GM19328 (cell line): ENCODE measurements at regions not wholly inside any gene's neighbourhood (a gene's known extent, or its start where the extent isn't known, plus 50 kb on each side); places are given as distances from the start of the nearest gene placed in this dataset.
"Not testable (repeated sequence)": the region's sequence is repeated elsewhere in the genome, so short reads cannot be mapped to it uniquely, and the experiment has no call there.

ENCODE experiments used
- ATAC-seq: cut with Tn5 transposase; IDR thresholded peaks from one replicate; pipeline ENCODE4 v1.9.1; 2021; ENCODE audit warnings: mild to moderate bottlenecking, moderate library complexity; ENCODE audit not compliant: unreplicated experiment

GRCh38 chr3:105281989-105282388, 84.7 kb upstream of the ALCAM start:
- no peak for ATAC-seq

DNA sequence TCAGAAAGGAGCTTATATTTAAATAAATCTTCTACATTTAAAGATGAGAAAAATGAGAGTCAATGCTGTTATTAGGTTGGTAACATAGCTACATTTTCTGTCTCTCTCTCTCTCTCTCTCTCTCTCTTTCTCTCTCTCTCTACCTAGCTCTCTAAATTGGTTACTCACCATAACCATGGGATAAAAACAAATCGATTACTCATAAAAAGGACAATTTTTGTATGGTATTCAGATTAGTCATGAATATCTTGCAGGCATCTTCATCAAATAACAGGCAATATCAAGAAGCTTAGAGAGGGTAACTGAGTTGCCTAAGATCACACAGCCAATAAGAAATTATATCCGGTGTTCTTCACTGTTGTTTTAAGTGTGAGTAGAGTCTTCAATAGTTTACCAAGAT, 81.8 kb upstream of the ALCAM start:
- no peak for ATAC-seq

- no peak for ATAC-seq
These were observed 81.0 kb upstream of the ALCAM start for GRCh38 chr3:105285653-105286241.

DNA sequence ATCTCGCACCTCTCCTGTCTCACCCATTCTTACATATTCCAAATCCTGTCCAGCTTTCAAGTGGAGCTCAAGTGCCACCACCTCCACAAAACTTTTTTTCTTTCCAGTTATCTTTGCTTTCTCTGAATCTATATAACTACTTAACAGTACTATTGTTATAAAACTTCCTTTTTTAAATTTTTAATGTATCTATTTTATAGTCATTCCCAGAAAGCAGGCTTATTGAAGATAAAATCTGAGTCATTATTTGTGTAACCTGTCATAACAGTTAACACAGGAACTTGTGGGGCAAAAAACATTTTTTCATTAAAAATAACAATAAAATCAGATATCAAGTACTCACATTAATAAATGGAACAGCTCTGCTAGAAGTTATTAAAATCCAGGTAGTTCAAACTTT, 73.3 kb upstream of the ALCAM start:
- ATAC-seq: no peak

- ATAC-seq: not testable (repeated sequence)
These were observed 70.4 kb upstream of the ALCAM start for GRCh38 chr3:105296182-105296822.

DNA sequence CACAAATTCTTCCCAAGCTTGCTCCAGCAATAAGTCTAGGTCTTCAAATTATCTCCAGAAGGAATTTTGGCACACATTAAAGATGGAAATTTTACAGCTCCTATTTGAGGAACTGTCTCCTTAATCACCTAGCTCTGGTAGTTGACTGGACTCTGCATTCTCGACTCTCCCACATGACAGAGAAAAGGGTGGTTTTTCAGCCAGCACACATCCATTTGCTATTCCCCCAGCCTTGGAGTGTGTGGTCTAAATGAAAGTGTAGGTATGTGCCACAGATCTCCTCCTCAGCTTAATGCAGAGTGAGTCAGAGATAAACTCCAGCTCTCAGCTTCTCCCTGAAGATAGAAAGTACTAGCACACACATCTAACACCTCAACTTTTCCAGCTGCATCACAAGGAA, 62.2 kb upstream of the ALCAM start:
- ATAC-seq: no peak

GRCh38 chr3:105315144-105315543, 51.6 kb upstream of the ALCAM start:
- no peak for ATAC-seq

DNA sequence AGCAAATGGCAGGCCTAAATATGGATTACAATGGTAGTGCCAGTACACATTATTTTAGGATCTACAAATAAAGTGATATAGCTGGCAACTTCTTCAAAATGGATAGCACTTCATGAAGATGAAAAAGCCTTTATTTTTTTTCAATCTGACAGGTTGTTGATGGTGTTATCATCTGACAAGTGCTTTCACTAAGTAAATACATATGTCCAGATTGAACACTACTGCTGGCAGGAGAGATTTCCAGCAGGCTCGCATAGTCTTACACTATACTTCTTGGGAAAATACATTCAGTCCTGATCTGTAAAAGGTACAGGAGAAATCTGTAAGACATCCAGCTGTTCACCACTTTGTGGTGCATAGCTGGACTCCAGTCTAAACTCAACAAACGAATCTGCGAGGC, 50.9 kb upstream of the ALCAM start:
- ATAC-seq: no peak

GRCh38 chr3:105316331-105316730, 50.4 kb upstream of the ALCAM start:
- ATAC-seq: no peak
